Activated CD8-positive, alpha-beta T cell treated with anti-CD3 and anti-CD28 coated beads for 36 hours (primary cell): ENCODE measurements at regions not wholly inside any gene's neighbourhood (a gene's known extent, or its start where the extent isn't known, plus 50 kb on each side); places are given as distances from the start of the nearest gene placed in this dataset.

ENCODE experiments used
- ATAC-seq: fragments of 200-7000 bp; cut with Tn5 transposase; one replicate; pipeline ENCODE4 v1.10.0; 2021; ENCODE audit warnings: mild to moderate bottlenecking, moderate library complexity
- CTCF ChIA-PET: fragments of 350-600 bp; sonication (Branson Sonifier 250); formaldehyde crosslinking; loops from one replicate; lab custom pipeline; 2021; ENCODE audit warnings: antibody characterized with exemption; lab: Charles Lee
- POLR2A ChIA-PET: fragments of 350-600 bp; sonication (Branson Sonifier 250); formaldehyde crosslinking; loops from one replicate; lab custom pipeline; 2021; ENCODE audit warnings: antibody characterized with exemption; lab: Charles Lee
- DNase-seq: peaks from one replicate; pipeline ENCODE4 v3.0.0-alpha.2; 2020
- H3K27ac Mint-ChIP-seq: one replicate; pipeline ENCODE4 v1.8.0; 2021; ENCODE audit warnings: mild to moderate bottlenecking, mixed read lengths
- H3K27me3 Mint-ChIP-seq: one replicate; pipeline ENCODE4 v1.8.0; 2021; ENCODE audit warnings: mixed read lengths
- H3K36me3 Mint-ChIP-seq: one replicate; pipeline ENCODE4 v1.8.0; 2021; ENCODE audit warnings: low read depth, mixed read lengths
- H3K4me1 Mint-ChIP-seq: one replicate; pipeline ENCODE4 v1.8.0; 2021; ENCODE audit warnings: low read depth, mixed read lengths
- H3K4me3 Mint-ChIP-seq: one replicate; pipeline ENCODE4 v1.8.0; 2021; ENCODE audit warnings: mild to moderate bottlenecking, moderate library complexity, mixed read lengths
- H3K9me3 Mint-ChIP-seq: one replicate; pipeline ENCODE4 v1.8.0; 2021; ENCODE audit warnings: mixed read lengths
- CTCF ChIP-seq: fragments of 200-600 bp; IDR thresholded peaks from one replicate; pipeline ENCODE4 v1.8.0; 2022; ENCODE audit warnings: antibody characterized with exemption, mild to moderate bottlenecking
- intact Hi-C: fragments of 100-400 bp; cut with micrococcal nuclease; formaldehyde crosslinking; loops from one replicate; pipeline ENCODE4 v1.10.0; 2022

DNA sequence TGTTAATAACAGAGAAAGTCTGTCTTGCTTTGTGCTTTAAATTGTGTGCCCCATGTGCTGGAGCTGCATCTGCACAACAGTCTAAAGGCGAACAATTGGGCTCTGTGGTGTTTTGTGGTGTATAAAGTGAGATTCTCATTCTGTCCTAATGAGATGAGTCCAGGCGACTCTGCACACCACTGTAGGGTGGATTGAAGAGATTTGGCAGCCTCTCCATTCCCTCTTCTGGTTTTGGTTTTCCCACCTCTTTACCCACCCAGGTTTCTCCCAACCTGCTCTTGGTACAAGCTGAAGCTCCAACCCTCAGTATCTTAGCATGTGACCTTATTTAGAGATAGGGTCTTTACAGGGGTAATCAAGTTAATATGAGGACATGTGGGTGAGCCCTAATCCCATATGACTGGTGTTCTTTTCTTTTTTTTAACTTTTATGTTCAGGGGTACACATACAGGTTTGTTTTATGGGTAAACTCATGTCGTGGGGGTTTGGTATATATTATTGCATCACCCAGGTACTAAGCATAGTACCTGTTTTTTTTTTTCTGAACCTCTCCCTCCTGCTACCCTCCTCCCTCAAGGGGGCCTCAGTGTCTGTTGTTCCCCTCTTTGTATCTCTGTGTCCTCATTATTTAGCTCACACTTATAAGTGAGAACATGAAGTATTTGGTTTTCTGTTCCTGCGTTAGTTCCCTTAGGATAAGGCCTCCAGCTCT, 217.6 kb upstream of the DTNBP1 start:
- intact Hi-C loops: no loop called here
- H3K9me3 Mint-ChIP-seq: no peaks in the 10 kb centered on the region
- ChIA-PET CTCF (interaction anchor here (0.6 to 1.7 kb wide), 5 partner anchors 13 to 303 kb away, joined by 3 to 4 read pairs (median 4); no protein-coding TSS in a partner anchor), POLR2A (interaction anchor here (1.1 to 1.2 kb wide), 2 partner anchors 12 to 70 kb away, joined by 3 read pairs; no protein-coding TSS in a partner anchor)
- H3K27me3 Mint-ChIP-seq: peaks cover 6% of the 10 kb centered on the region
- H3K36me3 Mint-ChIP-seq: no peaks in the 10 kb centered on the region
- DNase-seq: no peak
- no peak overlapping the region for H3K4me3 Mint-ChIP-seq
- peak overlapping the region; percentile 61 for H3K27ac Mint-ChIP-seq
- TF ChIP-seq CTCF: no peak
- peaks cover 19% of the 10 kb centered on the region for H3K4me1 Mint-ChIP-seq
- no peak for ATAC-seq

GRCh38 chr6:15879371-15880261, 216.8 kb upstream of the DTNBP1 start:
- intact Hi-C loops: no loop called here
- CTCF ChIA-PET: interaction anchor here (0.6 to 1.7 kb wide), 8 partner anchors 13 to 303 kb away, joined by 3 to 4 read pairs (median 4); no protein-coding TSS in a partner anchor
- POLR2A ChIA-PET: interaction anchor here (1.1 to 1.2 kb wide), 2 partner anchors 13 to 70 kb away, joined by 3 read pairs; no protein-coding TSS in a partner anchor
- H3K9me3 Mint-ChIP-seq: no peaks in the 10 kb centered on the region
- peaks cover 19% of the 10 kb centered on the region for H3K4me1 Mint-ChIP-seq
- peaks cover 6% of the 10 kb centered on the region for H3K27me3 Mint-ChIP-seq
- no peak overlapping the region for H3K4me3 Mint-ChIP-seq
- no peak for TF ChIP-seq CTCF
- peak overlapping the region; percentile 61 for H3K27ac Mint-ChIP-seq
- H3K36me3 Mint-ChIP-seq: no peaks in the 10 kb centered on the region
- ATAC-seq (peak; percentile 92), DNase-seq (peak; percentile 80)

DNA sequence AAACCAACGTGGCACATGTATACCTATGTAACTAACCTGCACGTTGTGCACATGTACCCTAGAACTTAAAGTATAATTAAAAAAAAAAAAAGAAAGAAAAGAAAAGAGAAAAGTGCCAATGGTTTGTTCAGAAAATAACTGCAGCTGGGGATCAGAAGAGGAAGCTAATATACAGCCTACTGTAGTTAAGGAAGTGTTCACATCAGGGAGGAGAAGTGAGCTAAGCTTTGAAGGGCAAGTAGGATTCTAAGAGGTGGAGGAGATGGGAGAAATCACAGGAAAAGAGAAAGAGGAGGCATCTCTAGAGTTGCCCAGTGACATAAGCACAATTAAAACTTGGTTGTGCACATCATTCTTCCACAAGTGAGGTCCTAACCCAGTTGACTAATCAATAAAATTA, 214.4 kb upstream of the DTNBP1 start:
- Mint-ChIP-seq H3K4me3 (no peak overlapping the region), H3K27me3 (peaks cover 6% of the 10 kb centered on the region), H3K36me3 (no peaks in the 10 kb centered on the region), H3K9me3 (no peaks in the 10 kb centered on the region), H3K4me1 (peaks cover 19% of the 10 kb centered on the region), H3K27ac (no peak overlapping the region)
- no peak for TF ChIP-seq CTCF
- CTCF ChIA-PET: interaction anchor here (1.0 to 1.3 kb wide), 2 partner anchors 186 to 305 kb away, joined by 3 to 5 read pairs; no protein-coding TSS in a partner anchor
- no peak for DNase-seq
- intact Hi-C loops: no loop called here
- POLR2A ChIA-PET: no interaction called here
- no peak for ATAC-seq

- no peak for TF ChIP-seq CTCF
- Mint-ChIP-seq H3K27ac (no peak overlapping the region), H3K36me3 (no peaks in the 10 kb centered on the region), H3K4me1 (peaks cover 19% of the 10 kb centered on the region), H3K4me3 (no peak overlapping the region), H3K9me3 (no peaks in the 10 kb centered on the region), H3K27me3 (peaks cover 9% of the 10 kb centered on the region)
- intact Hi-C loops: no loop called here
- CTCF ChIA-PET: interaction anchor here (0.8 to 1.4 kb wide), 2 partner anchors 185 to 253 kb away, joined by 3 to 4 read pairs; partner anchors contain the start of gene MYLIP
- POLR2A ChIA-PET: no interaction called here
- no peak for ATAC-seq
- no peak for DNase-seq
These were observed 213.6 kb upstream of the DTNBP1 start for GRCh38 chr6:15876406-15876805.
